ENCODE measurements at regions not wholly inside any gene's neighbourhood (a gene's known extent, or its start where the extent isn't known, plus 50 kb on each side); places are given as distances from the start of the nearest gene placed in this dataset.

DNA sequence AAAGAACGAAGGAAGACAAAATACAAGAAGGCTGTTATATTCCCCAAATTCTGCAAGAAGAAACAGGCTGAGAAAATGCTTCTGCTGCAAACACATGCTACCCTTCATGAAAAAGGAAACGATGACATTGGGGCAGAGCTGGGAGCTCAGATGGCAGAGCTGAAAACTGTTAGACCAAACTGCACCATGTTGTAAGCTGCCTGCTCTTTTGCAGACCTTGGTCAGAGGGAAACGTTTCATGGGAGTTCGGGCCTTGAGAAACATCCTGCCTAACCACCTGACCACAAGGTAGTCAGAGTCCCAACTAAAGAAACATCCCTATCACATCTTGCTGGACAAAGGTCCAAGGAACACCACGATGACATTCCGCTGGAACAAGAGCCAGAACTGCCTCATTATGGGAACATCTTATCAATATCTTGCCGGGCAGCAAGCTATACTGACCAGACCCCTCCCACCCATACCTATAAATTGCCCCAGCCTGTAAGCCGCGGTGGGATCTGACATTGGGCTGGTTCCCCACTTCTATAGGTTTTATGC, 110.7 kb upstream of the CTSC start:
- TF ChIP-seq POLR2A (IDR thresholded peaks at IDR 0.05; ENCODE audit: low read depth, low read length): no peak
- TF ChIP-seq POLR2AphosphoS5 (IDR thresholded peaks at IDR 0.05; ENCODE audit: low read depth, low read length): no peak

Data from GM12891 (cell line).